SK-N-SH (cell line): ENCODE measurements at regions not wholly inside any gene's neighbourhood (a gene's known extent, or its start where the extent isn't known, plus 50 kb on each side); places are given as distances from the start of the nearest gene placed in this dataset.

Experiments used
- CTCF ChIA-PET: fragments of 300-600, 350-600 bp; formaldehyde crosslinking; extraction: SDS; loops from one replicate; lab custom pipeline; 2021; lab: Yijun Ruan, JAX
- POLR2A ChIA-PET: fragments of 350-600 bp; sonication (Branson Sonifier 250); formaldehyde crosslinking; extraction: SDS; loops from one replicate; lab custom pipeline; 2020; ENCODE audit warnings: antibody characterized with exemption, inconsistent platforms; lab: Yijun Ruan, JAX
- DNase-seq: peaks from one replicate; pipeline ENCODE4 v3.0.0; 2012
- H2AFZ ChIP-seq: fragments of 200-600 bp; sonication (generic); 2 replicates; pipeline ENCODE4 v1.8.1; 2016; ENCODE audit warnings: antibody characterized with exemption, mild to moderate bottlenecking, low read depth
- H3F3A ChIP-seq: fragments of 200-600 bp; sonication (generic); replicated peaks from 2 replicates; pipeline ENCODE3; 2016; ENCODE audit warnings: antibody characterized with exemption, mild to moderate bottlenecking; ENCODE audit not compliant: insufficient read depth
- H3K27ac ChIP-seq, 2 experiments: fragments of 200-500 bp in 1 of 2; fragments of 200-600 bp in 1 of 2; sonication (Bioruptor generic) in 1 of 2; sonication (generic), shearing (Covaris generic) in 1 of 2; 2 replicates each; pipeline versions ENCODE4 v1.5.1 to v1.6.1; 2014 to 2016; ENCODE audit warnings: low read depth in 2 of 2, inconsistent platforms in 1 of 2, low read length in 1 of 2, mild to moderate bottlenecking in 1 of 2, mixed read lengths in 1 of 2
- H3K27me3 ChIP-seq: fragments of 200-600 bp; sonication (generic), shearing (Covaris generic); 2 replicates; pipeline ENCODE4 v1.6.1; 2016; ENCODE audit warnings: mixed run types; ENCODE audit not compliant: insufficient read depth
- H3K36me3 ChIP-seq, 2 experiments: fragments of 200-500 bp in 1 of 2; fragments of 200-600 bp in 1 of 2; sonication (Bioruptor generic) in 1 of 2; sonication (generic) in 1 of 2; replicated peaks in 1 of 2; 2 replicates each; pipeline versions ENCODE3 to v1.5.1; 2014 to 2016; ENCODE audit warnings: low read length in 1 of 2, mild to moderate bottlenecking in 1 of 2; ENCODE audit not compliant: insufficient read depth in 2 of 2, control insufficient read depth in 1 of 2
- H3K4me1 ChIP-seq, 2 experiments: fragments of 200-500 bp in 1 of 2; fragments of 200-600 bp in 1 of 2; sonication (Bioruptor generic) in 1 of 2; sonication (generic), shearing (Covaris generic) in 1 of 2; 2 replicates each; pipeline versions ENCODE4 v1.5.1 to v1.6.1; 2014 to 2016; ENCODE audit warnings: low read depth in 1 of 2, low read length in 1 of 2, mixed run types in 1 of 2; ENCODE audit not compliant: insufficient read depth in 2 of 2, control insufficient read depth in 1 of 2
- H3K4me2 ChIP-seq: fragments of 200-600 bp; sonication (generic), shearing (Covaris generic); 2 replicates; pipeline ENCODE4 v1.6.1; 2017; ENCODE audit warnings: mixed run types
- H3K4me3 ChIP-seq, 2 experiments: fragments of 200-500 bp in 1 of 2; fragments of 200-600 bp in 1 of 2; sonication (Bioruptor generic) in 1 of 2; sonication (generic), shearing (Covaris generic) in 1 of 2; 2 replicates each; pipeline versions ENCODE4 v1.5.1 to v1.8.1; 2014 to 2016; ENCODE audit warnings: low read depth in 2 of 2, inconsistent platforms in 1 of 2, low read length in 1 of 2, mild to moderate bottlenecking in 1 of 2, mixed read lengths in 1 of 2, moderate library complexity in 1 of 2
- H3K79me2 ChIP-seq: fragments of 200-600 bp; sonication (generic); 2 replicates; pipeline ENCODE4 v1.8.1; 2017; ENCODE audit warnings: mild to moderate bottlenecking; ENCODE audit not compliant: insufficient read depth
- H3K9ac ChIP-seq: fragments of 200-600 bp; sonication (generic); 2 replicates; pipeline ENCODE4 v1.6.1; 2017; ENCODE audit warnings: mixed run types
- H3K9me2 ChIP-seq: fragments of 200-600 bp; sonication (generic); 2 replicates; pipeline ENCODE4 v1.6.1; 2017; ENCODE audit warnings: mixed run types
- H3K9me3 ChIP-seq: fragments of 200-600 bp; sonication (generic); 2 replicates; pipeline ENCODE4 v1.6.1; 2017; ENCODE audit warnings: mixed run types, mild to moderate bottlenecking, moderate library complexity
- H4K20me1 ChIP-seq: fragments of 200-600 bp; sonication (generic); 2 replicates; pipeline ENCODE4 v1.6.1; 2017; ENCODE audit warnings: mild to moderate bottlenecking, mixed run types; ENCODE audit not compliant: insufficient read depth
- ELF1 ChIP-seq: IDR thresholded peaks from 2 replicates; pipeline ENCODE4 v1.4.0; 2012
- EP300 ChIP-seq, 2 experiments: IDR thresholded peaks; 2 replicates each; pipeline versions ENCODE4 v1.4.0 to v1.6.1; 2012; ENCODE audit warnings: borderline replicate concordance in 1 of 2, low read depth in 1 of 2, low read length in 1 of 2
- FOSL2 ChIP-seq: IDR thresholded peaks from 2 replicates; pipeline ENCODE4 v1.4.0; 2012; ENCODE audit warnings: low read depth, mild to moderate bottlenecking, moderate library complexity, borderline replicate concordance
- FOXM1 ChIP-seq: IDR thresholded peaks from 2 replicates; pipeline ENCODE4 v1.4.0; 2012; ENCODE audit warnings: low read depth, mild to moderate bottlenecking
- JUND ChIP-seq: IDR thresholded peaks from 2 replicates; pipeline ENCODE4 v1.4.0; 2012
- MXI1 ChIP-seq: IDR thresholded peaks from 2 replicates; pipeline ENCODE4 v1.6.1; 2012; ENCODE audit warnings: mild to moderate bottlenecking, low read depth, low read length, improper control_type of control experiment
- PBX3 ChIP-seq: IDR thresholded peaks from 2 replicates; pipeline ENCODE4; 2012
- POLR2AphosphoS5 ChIP-seq: IDR thresholded peaks from 2 replicates; pipeline ENCODE4 v1.6.1; 2012; ENCODE audit warnings: low read depth, low read length
- REST ChIP-seq: IDR thresholded peaks from 2 replicates; pipeline ENCODE4 v1.6.1; 2012; ENCODE audit warnings: mild to moderate bottlenecking, low read depth, low read length, moderate library complexity
- RFX5 ChIP-seq: IDR thresholded peaks from 2 replicates; pipeline ENCODE4 v1.6.1; 2012; ENCODE audit warnings: mild to moderate bottlenecking, improper control_type of control experiment, low read length
- RXRA ChIP-seq: IDR thresholded peaks from 2 replicates; pipeline ENCODE4 v1.4.0; 2012; ENCODE audit warnings: low read depth, mild to moderate bottlenecking, borderline replicate concordance
- SMC3 ChIP-seq: IDR thresholded peaks from 2 replicates; pipeline ENCODE4 v1.6.1; 2012; ENCODE audit warnings: low read depth, low read length, improper control_type of control experiment
- TEAD4 ChIP-seq: IDR thresholded peaks from 2 replicates; pipeline ENCODE4 v1.4.0; 2012; ENCODE audit warnings: mild to moderate bottlenecking, borderline replicate concordance; ENCODE audit not compliant: insufficient read depth
- USF1 ChIP-seq: IDR thresholded peaks from 2 replicates; pipeline ENCODE4 v1.4.0; 2012; ENCODE audit warnings: low read depth, borderline replicate concordance
- ZBTB33 ChIP-seq: IDR thresholded peaks from 2 replicates; pipeline ENCODE4 v1.4.0; 2012; ENCODE audit warnings: low read depth, borderline replicate concordance
- WGBS: methylation state at CpG from one replicate; pipeline ENCODE4 v1.1.6; 2017; ENCODE audit warnings: low lambda C conversion rate; 5-methylcytosine and 5-hydroxymethylcytosine counted together
- TF ChIP-seq, protein P1 (sequence below): fragments of 150-350 bp; IDR thresholded peaks from 2 replicates; pipeline ENCODE4 v1.6.1; 2017; ENCODE audit warnings: antibody characterized with exemption, low read length, low read depth, borderline replicate concordance
- TF ChIP-seq, protein P2 (sequence below): fragments of 150-350 bp; IDR thresholded peaks from 2 replicates; pipeline ENCODE4 v1.6.1; 2016; ENCODE audit warnings: mild to moderate bottlenecking, low read depth, low read length

DNA sequence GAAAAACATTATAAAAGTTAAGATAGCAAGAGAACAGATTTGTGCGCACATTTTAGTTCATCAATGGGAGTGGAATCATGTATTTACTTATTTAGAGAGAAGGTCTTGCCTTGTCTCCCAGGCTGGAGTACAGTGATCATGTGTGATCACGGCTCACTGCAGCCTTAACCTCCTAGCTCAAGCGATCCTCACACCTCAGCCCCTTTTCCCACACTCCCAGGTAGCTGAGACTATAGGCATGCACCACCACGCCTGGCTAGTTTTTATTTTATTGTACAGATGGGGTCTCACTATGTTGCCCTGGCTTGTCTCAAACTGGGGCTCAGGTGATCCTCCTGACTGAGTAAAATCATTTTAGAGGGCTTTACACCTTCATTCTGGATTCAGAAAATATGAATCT lies 72.3 kb upstream of the ADGRF1 start:
- Histone ChIP-seq H3K4me1 (no peaks in the 10 kb centered on the region), H3K27ac (no peak overlapping the region), H3K79me2 (no peaks in the 10 kb centered on the region), H3F3A (no peaks in the 10 kb centered on the region), H3K27me3 (no peaks in the 10 kb centered on the region), H3K9ac (no peak overlapping the region), H3K9me2 (no peaks in the 10 kb centered on the region), H3K36me3 (no peaks in the 10 kb centered on the region), H3K9me3 (no peaks in the 10 kb centered on the region), H3K4me3 (no peak overlapping the region), H4K20me1 (no peaks in the 10 kb centered on the region), H3K4me2 (no peak overlapping the region), H2AFZ (no peak overlapping the region)
- DNase-seq = no peak
- TF ChIP-seq RXRA (no peak), SMC3 (no peak), MXI1 (no peak), FOSL2 (no peak), RFX5 (no peak), FOXM1 (no peak), PBX3 (no peak), POLR2AphosphoS5 (no peak), ELF1 (no peak), REST (no peak), JUND (no peak), USF1 (no peak), ZBTB33 (no peak), TEAD4 (no peak), EP300 (IDR thresholded peaks at IDR 0.05; ENCODE audit: borderline replicate concordance in 1 of 2, low read depth in 1 of 2, low read length in 1 of 2) (no peak)
- TF ChIP-seq, protein P1, sequence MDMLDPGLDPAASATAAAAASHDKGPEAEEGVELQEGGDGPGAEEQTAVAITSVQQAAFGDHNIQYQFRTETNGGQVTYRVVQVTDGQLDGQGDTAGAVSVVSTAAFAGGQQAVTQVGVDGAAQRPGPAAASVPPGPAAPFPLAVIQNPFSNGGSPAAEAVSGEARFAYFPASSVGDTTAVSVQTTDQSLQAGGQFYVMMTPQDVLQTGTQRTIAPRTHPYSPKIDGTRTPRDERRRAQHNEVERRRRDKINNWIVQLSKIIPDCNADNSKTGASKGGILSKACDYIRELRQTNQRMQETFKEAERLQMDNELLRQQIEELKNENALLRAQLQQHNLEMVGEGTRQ = no peak
- TF ChIP-seq, protein P2, sequence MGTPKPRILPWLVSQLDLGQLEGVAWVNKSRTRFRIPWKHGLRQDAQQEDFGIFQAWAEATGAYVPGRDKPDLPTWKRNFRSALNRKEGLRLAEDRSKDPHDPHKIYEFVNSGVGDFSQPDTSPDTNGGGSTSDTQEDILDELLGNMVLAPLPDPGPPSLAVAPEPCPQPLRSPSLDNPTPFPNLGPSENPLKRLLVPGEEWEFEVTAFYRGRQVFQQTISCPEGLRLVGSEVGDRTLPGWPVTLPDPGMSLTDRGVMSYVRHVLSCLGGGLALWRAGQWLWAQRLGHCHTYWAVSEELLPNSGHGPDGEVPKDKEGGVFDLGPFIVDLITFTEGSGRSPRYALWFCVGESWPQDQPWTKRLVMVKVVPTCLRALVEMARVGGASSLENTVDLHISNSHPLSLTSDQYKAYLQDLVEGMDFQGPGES = no peak
- 97% methylated on average over 4 of the region's 4 CpGs for WGBS
- ChIA-PET POLR2A (no interaction called here), CTCF (no interaction called here)
